Stomach (tissue), 4 donors: ENCODE measurements at regions not wholly inside any gene's neighbourhood (a gene's known extent, or its start where the extent isn't known, plus 50 kb on each side); places are given as distances from the start of the nearest gene placed in this dataset.

ENCODE experiments used
- EP300 ChIP-seq: sonication (generic); formaldehyde crosslinking; IDR thresholded peaks from one replicate; pipeline ENCODE4 v1.6.1; 2017; ENCODE audit warnings: antibody characterized with exemption
- POLR2A ChIP-seq, 4 donors: fragments of 450-650 bp; IDR thresholded peaks; one replicate each; pipeline ENCODE4 v1.6.1; 2016; ENCODE audit warnings: antibody characterized with exemption in 4 of 4, control low read depth in 2 of 4, mild to moderate bottlenecking in 1 of 4, moderate library complexity in 1 of 4
- POLR2AphosphoS5 ChIP-seq, 3 donors: sonication (generic); formaldehyde crosslinking; IDR thresholded peaks; one replicate each; pipeline ENCODE4 v1.6.1; 2016; ENCODE audit warnings: antibody characterized with exemption in 3 of 3
- TF ChIP-seq, protein P1 (sequence below), 7 experiments: fragments of 450-650 bp in 4 of 7; fragments of 200-600 bp in 3 of 7; sonication (generic) in 3 of 7; IDR thresholded peaks; one replicate each; pipeline ENCODE4 v1.5.1; 2016 to 2019; ENCODE audit warnings: antibody characterized with exemption in 7 of 7, control low read depth in 2 of 7, mild to moderate bottlenecking in 1 of 7

DNA sequence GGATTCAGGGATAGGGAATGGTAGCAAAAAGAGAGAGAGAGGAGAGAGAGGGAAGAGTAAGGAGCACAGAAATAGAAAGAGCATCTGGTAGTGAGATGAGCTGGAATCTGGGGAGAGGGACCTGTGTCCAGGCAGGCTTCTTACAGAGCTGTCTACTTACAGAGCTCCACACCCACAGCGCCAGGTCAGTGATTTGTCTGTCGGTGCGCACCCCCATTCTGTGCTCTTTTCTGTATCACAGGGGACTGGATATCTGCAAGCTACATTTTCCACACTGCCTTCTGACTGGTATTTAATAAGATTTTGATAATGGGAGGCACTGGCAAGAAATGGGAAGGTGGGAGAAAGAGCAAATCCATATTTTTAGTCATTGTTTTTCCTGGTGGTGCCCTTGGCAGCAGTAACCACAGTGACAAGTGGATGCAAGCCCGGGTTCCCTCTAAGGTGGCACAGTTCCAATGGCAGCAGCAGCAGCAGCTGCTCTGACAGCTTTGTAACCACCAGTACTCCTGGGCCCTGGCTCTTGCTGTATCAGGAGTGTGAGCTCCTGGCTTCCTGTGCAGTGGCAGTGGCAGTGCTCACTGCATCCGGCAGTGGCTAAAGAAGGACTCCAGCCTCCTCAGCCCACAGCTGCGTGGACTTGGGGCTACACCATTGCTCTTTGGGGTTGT is 300.5 kb downstream of the TRIML1 start:
- TF ChIP-seq POLR2AphosphoS5 (IDR thresholded peaks at IDR 0.05) (no peak), POLR2A (IDR thresholded peaks at IDR 0.05) (no peak), EP300 (no peak)
- TF ChIP-seq, protein P1, sequence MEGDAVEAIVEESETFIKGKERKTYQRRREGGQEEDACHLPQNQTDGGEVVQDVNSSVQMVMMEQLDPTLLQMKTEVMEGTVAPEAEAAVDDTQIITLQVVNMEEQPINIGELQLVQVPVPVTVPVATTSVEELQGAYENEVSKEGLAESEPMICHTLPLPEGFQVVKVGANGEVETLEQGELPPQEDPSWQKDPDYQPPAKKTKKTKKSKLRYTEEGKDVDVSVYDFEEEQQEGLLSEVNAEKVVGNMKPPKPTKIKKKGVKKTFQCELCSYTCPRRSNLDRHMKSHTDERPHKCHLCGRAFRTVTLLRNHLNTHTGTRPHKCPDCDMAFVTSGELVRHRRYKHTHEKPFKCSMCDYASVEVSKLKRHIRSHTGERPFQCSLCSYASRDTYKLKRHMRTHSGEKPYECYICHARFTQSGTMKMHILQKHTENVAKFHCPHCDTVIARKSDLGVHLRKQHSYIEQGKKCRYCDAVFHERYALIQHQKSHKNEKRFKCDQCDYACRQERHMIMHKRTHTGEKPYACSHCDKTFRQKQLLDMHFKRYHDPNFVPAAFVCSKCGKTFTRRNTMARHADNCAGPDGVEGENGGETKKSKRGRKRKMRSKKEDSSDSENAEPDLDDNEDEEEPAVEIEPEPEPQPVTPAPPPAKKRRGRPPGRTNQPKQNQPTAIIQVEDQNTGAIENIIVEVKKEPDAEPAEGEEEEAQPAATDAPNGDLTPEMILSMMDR (IDR thresholded peaks at IDR 0.05): no peak
